Brain pericyte (primary cell): ENCODE measurements at regions not wholly inside any gene's neighbourhood (a gene's known extent, or its start where the extent isn't known, plus 50 kb on each side); places are given as distances from the start of the nearest gene placed in this dataset.
"Not testable (repeated sequence)": the region's sequence is repeated elsewhere in the genome, so short reads cannot be mapped to it uniquely, and the experiment has no call there.

Experiments used
- DNase-seq: peaks from one replicate; pipeline ENCODE4 v3.0.0-alpha.2; 2012; ENCODE audit warnings: low read depth, low spot score

GRCh38 chr1:222073307-222073995, 331.6 kb upstream of the DUSP10 start:
- no peak for DNase-seq

- no peak for DNase-seq
Observed at GRCh38 chr1:222071387-222071786, 329.5 kb upstream of the DUSP10 start.

DNA sequence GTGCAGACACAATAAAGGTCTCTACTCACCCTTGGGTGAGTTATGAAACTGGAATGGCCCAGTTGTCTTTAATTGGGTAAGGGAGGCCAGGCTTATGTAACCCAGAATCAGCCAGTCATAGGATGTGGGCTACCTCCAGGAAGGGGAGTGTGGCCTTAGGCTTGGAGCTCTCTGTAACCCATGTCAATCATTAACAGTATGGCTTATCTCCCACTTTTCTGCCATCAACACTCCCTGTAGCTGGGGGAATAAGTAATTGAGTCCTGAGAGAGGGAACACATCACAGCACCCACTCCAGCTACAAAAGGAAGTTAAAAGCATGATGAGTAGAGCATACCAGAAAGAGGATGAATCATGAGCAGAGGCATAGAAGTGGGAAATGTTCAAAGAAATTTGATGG, 327.0 kb upstream of the DUSP10 start:
- DNase-seq = no peak

DNA sequence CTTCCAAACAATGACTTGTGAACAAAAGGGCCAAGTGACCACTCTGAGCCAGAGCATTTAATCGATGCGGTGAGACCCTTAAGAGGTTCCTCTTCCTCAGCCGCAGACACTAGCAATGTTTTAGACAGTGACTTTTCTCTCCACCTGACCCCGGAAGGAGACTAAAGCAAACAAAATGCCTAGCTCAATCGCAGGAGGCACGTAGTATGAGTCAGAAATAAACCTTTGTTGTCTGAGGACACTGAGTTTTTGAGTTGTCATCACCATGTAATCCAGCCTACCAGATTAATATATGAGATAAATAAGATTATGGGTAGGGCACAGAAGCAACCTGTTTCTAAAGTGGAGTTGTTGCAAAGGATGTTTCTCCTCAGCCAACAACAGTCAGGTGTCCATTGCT, 326.2 kb upstream of the DUSP10 start:
- DNase-seq = no peak

DNA sequence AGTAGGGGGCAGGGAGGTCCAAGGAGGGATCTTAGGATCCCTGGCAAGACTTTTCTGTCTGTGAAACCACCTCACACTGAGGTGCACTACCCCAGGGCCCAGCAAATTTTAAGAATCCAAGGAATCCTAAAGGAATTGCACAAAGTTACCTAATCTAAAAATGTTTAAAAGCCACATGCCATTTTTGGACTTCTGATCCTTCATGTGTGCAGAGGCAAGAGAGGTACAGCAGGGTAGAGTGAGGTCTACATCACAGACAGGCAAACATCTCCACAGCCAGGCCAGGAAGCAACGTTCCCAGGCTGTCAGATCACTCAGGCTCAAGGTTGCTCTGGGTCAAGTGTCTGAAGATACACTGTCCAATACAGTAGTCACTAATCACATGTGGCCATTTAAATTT, 324.6 kb upstream of the DUSP10 start:
- DNase-seq = no peak

GRCh38 chr1:222065234-222065633, 323.3 kb upstream of the DUSP10 start:
- DNase-seq = no peak

- peak; percentile 75 for DNase-seq
Observed at GRCh38 chr1:222064388-222065211, 322.7 kb upstream of the DUSP10 start.

- no peak for DNase-seq
Observed at GRCh38 chr1:222062640-222063039, 320.8 kb upstream of the DUSP10 start.

DNA sequence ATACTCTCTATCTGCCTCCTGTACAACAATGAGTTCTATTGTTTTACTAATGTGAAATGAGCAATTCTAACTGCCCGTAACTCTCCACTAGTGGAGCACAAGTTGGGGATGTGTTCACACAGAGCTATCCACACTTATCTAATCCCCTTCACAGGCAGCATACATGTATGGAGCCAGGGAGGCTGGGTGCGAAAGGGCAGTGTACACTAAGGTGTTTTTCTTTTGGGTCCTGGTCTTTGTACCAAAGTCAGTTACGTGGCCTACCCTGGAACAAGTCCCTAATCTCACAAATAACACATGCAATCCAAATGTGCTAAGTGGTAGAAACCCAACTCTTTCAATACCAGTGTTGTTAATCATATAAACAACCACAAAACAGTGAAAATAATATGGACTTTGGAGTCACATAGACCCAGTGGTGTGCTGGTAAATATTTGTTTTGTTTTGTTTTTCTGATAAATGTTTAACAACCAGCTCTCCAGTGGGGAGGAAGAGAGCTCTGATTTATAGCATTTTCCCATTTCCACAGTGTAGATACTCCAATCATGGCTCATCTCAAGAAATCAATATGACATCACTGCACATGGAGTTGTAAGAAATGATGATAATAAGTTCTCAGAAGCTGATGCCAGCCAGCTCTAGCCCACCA, 319.9 kb upstream of the DUSP10 start:
- no peak for DNase-seq

- no peak for DNase-seq
Observed at GRCh38 chr1:222060210-222060916, 318.5 kb upstream of the DUSP10 start.

DNA sequence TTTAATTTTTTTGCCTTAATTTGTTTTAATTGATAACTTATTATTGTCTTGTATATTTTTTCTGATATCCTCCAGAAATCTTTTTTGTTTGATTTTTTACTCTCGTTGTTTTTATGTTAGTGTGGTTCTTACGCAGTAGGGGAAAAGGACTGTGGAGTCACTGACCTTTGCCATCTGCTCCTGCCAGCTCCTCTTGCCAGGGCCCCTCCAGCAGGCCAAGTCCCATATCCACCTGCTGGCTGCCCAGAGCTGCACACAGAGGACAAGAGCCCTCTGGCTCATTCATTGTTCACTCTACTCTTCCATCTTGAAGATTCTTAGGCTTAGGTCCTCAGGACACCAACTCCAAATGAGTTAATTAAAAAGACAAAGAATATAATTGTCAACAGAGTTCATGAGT, 316.4 kb upstream of the DUSP10 start:
- DNase-seq = no peak

- no peak for DNase-seq
Observed at GRCh38 chr1:222057162-222057561, 315.3 kb upstream of the DUSP10 start.

DNA sequence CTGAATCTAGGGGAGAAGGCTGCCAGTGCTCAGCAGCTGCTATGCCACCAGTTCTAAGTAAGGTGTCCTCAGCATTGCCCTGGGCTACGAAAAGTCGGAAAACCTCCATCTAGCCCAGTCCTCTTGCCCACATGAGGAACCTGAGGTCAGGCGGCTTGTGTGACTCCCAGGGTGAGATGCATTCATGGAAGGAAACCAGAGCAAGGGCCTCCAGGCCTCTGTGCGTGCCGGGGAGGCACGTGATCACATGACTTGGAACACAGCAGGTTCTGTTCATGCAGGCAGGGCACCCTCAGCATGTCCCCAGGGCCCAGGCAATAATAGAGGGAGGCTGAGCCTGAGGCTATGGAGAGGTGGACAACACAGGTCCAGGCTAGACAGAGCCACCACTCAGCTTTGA, 312.5 kb upstream of the DUSP10 start:
- DNase-seq = no peak

GRCh38 chr1:222053790-222054294, 312.0 kb upstream of the DUSP10 start:
- no peak for DNase-seq

DNA sequence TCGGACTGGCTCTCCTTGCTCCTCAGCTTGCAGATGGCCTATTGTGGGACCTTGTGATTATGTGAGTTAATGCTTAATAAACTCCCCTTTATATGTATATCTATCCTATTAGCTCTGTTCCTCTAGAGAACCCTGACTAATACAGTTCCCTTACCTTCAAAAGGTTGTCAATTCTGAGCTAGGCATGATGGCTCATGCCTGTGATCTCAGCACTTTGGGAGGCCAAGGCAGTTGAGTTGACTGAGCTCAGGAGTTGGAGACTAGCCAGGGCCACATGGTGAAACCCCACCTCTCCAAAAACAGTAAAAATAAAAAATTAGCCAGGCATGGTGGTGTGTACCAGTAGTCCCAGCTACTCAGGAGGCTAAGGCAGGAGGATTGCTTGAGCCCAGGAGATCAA, 309.4 kb upstream of the DUSP10 start:
- not testable (repeated sequence) for DNase-seq

DNA sequence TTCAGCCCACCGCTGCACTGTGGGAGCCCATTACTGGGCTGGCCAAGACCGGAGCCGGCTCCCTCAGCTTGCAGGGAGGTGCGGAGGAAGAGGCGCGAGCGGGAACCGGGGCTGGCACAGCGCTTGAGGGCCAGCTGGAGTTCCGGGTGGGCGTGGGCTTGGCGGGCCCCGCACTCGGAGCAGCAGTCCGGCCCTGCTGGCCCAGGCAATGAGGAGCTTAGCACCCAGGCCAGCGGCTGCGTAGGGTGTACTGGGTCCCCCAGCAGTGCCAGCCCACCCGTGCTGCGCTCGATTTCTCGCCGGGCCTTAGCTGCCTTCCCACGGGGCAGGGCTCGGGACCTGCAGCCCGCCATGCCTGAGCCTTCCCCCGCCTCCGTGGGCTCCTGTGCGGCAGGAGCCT, 307.8 kb upstream of the DUSP10 start:
- DNase-seq = not testable (repeated sequence)

DNA sequence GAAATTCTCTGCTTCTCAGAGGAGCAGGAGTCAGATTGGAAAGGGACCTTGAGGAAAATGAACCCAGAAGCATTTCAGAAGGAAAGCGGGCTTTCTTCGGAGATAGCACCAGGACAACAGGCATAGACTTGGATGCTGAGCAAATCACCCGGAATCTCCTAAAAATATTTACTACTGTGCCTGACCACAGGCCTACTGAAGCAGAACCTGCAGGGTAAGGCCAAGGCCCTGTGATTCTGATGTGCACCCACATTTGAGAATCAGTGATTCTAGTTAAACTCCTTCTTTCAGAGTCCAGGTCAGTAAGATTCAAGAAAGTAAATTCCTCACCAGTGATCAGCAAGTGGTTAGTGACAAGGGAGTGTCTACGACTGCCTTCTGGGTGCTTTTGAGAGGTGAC, 307.3 kb upstream of the DUSP10 start:
- DNase-seq = no peak

DNA sequence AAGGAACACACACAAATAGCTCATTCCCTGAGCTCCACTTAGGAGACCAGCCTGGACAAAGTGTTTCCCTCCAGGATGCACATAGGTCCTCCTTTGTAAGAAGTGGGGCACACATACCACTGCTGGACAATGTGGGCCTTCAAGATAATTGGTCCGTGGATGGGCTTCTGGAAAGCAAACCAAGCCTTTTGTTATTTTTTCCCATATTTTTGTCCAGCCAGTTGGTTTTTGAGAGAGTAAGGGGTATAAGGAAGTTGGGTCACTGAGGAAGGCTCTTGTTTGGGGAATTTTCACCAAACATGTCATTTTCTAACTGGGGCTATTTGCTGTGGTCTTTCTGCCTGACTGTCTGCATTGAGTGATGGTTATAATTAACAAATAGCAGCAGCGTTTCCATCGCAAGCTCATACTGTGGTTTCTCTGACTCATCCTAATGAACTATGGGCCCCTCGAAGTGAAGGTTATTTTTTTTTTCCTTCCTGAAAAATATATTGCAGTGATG, 306.3 kb upstream of the DUSP10 start:
- no peak for DNase-seq

GRCh38 chr1:222047366-222047765, 305.5 kb upstream of the DUSP10 start:
- no peak for DNase-seq

DNA sequence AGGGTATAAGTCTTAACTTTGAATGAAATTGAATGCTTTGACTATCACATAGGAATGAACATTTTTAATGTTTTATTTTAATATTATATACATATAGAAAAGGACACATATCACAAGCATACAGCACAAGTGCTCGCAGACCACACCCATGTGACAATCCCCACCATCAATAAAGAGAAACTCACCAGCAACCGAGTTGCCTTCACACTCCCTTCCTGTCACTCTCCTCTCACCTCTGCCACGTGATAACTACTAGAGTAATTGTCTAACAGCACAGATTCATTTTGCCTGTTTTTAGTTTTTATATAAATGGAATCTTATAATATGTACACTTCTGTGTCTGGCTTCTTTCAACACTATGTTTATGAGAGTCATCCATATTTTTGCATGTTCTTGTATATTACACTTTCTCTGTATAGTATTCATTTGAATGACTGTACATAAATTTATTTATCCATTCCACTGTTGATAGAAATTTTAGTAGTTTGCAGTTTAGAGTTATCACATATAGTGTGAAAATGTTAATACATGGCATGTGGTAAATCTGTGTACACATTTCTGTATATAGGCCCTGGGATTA, 304.9 kb upstream of the DUSP10 start:
- DNase-seq = no peak

DNA sequence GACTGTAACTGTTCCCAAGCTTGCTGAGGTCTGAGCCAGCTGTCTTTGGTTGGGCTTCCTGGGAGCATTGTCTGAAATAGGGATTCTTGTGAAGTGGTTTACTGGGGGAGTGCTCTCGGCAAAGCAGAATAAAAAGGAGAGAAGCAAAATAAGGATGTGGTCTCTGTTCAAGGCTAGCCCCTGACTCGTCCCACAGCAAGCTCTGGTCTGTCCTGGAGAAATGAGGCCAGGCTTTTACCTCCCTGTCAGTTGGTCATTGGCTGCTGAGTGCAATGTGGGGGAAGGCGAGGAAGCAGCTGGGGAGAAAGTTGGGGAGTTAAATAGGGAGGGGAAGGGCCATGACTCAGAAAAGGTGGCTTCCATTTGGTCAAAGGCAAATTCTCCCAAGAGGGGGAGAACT, 303.9 kb upstream of the DUSP10 start:
- no peak for DNase-seq
